Prostate gland (tissue), 2 donors: ENCODE measurements at regions not wholly inside any gene's neighbourhood (a gene's known extent, or its start where the extent isn't known, plus 50 kb on each side); places are given as distances from the start of the nearest gene placed in this dataset.

ENCODE experiments used
- POLR2A ChIP-seq: fragments of 450-650 bp; IDR thresholded peaks from one replicate; pipeline ENCODE4 v1.6.1; 2016; ENCODE audit warnings: antibody characterized with exemption, mild to moderate bottlenecking
- POLR2AphosphoS5 ChIP-seq: sonication (generic); formaldehyde crosslinking; IDR thresholded peaks from one replicate; pipeline ENCODE4 v1.6.1; 2017; ENCODE audit warnings: antibody characterized with exemption
- TF ChIP-seq, protein P1 (sequence below), 4 experiments: fragments of 200-600 bp in 2 of 4; fragments of 450-650 bp in 2 of 4; sonication (generic) in 2 of 4; IDR thresholded peaks; 1 replicate in 3 of 4; 2 replicates in 1 of 4; pipeline ENCODE4 v1.5.1; 2016 to 2019; ENCODE audit warnings: antibody characterized with exemption in 4 of 4, mild to moderate bottlenecking in 2 of 4, moderate library complexity in 2 of 4

DNA sequence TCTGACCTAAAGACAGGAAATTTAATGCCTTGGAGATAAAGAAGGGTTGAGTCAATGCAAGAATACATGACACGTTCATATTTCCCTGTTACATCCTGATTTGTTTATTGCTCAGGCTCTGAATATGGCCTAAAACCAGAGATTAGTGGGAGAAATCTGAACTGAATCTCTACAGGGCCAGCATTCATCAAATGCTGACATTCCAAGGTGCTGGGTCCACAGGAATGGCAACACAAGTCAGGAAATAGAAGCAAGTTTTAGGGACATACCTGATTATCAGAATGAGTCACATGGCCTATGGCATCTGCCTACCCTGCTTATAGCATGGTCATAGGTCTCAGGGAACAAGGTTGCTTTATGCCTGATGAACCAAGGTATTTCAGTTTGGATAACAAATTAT is 117.4 kb upstream of the CES5A start:
- TF ChIP-seq, protein P1, sequence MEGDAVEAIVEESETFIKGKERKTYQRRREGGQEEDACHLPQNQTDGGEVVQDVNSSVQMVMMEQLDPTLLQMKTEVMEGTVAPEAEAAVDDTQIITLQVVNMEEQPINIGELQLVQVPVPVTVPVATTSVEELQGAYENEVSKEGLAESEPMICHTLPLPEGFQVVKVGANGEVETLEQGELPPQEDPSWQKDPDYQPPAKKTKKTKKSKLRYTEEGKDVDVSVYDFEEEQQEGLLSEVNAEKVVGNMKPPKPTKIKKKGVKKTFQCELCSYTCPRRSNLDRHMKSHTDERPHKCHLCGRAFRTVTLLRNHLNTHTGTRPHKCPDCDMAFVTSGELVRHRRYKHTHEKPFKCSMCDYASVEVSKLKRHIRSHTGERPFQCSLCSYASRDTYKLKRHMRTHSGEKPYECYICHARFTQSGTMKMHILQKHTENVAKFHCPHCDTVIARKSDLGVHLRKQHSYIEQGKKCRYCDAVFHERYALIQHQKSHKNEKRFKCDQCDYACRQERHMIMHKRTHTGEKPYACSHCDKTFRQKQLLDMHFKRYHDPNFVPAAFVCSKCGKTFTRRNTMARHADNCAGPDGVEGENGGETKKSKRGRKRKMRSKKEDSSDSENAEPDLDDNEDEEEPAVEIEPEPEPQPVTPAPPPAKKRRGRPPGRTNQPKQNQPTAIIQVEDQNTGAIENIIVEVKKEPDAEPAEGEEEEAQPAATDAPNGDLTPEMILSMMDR (IDR thresholded peaks at IDR 0.05), result no peak
- TF ChIP-seq POLR2A, result no peak
- no peak for TF ChIP-seq POLR2AphosphoS5
